ENCODE measurements at regions not wholly inside any gene's neighbourhood (a gene's known extent, or its start where the extent isn't known, plus 50 kb on each side); places are given as distances from the start of the nearest gene placed in this dataset.
A peak's percentile ranks its signal among the peaks of the same experiment; 100 is the strongest.

- DNase-seq (ENCODE audit: low read depth): peak; percentile 76
Observed at GRCh38 chr9:16202914-16203728, 650.3 kb downstream of the CCDC171 start.

- no peak for DNase-seq (ENCODE audit: low read depth)
Observed at GRCh38 chr9:16203729-16204573, 651.1 kb downstream of the CCDC171 start.

GRCh38 chr9:16205455-16205854 is 652.6 kb downstream of the CCDC171 start:
- no peak for DNase-seq (ENCODE audit: low read depth)

GRCh38 chr9:16206518-16206917 is 653.7 kb downstream of the CCDC171 start:
- DNase-seq (ENCODE audit: low read depth): no peak

DNA sequence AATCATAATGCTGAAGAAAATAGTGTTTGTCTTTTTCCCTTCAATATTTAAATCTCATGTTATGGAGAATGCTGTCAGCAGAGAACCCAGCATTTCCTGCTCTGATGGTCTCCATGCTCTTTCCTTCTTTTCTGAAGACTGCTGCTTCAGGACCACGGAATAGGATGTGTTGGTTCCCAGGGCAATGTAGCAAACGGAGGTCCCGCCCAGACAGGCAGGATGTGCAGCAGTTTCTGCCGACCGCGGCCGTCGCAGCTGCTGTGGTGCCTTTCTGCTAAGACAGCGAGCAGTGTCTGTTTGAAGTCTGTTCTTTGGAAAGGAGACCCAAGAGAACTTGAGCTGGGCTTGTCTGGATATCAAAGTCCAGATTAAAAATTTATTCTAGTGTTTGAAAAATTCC is 654.3 kb downstream of the CCDC171 start:
- peak; percentile 34 for DNase-seq (ENCODE audit: low read depth)

GRCh38 chr9:16210440-16210839 is 657.6 kb downstream of the CCDC171 start:
- DNase-seq (ENCODE audit: low read depth): no peak

GRCh38 chr9:16211946-16212345 is 658.5 kb downstream of the BNC2 start:
- no peak for DNase-seq (ENCODE audit: low read depth)

GRCh38 chr9:16213781-16214515 is 656.5 kb downstream of the BNC2 start:
- DNase-seq (ENCODE audit: low read depth): peak; percentile 95

DNA sequence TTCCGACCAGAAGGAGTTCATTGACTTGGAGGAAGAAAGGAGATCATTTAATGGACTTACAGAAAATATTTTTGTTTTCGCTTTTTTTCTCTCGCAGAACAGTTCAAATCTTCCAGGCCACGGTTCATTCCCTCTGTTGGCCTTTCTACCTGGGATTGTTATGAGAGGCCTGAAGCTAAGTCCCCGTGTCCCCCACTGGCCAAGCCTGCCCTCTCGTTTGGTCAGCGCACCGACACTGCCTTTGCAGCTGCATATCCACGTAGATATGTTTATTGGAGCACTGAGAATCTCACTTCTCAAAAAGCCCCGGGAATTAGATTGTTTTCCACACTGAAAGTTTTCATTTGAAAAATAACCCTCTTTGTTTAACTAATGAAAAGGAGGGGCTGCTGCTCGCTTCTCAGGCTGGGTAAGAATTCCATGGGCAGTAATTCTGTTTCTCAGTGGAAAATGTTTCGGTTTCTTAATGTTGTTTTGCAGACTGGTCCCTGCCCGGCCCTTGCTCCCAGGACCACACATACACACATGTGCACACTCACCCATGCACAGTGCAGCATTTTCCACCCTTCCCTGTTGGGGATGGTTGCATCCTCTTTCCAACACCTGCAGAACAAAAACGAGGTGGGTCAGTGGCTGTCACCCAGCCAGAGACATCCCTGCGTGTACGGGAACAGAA is 655.7 kb downstream of the BNC2 start:
- no peak for DNase-seq (ENCODE audit: low read depth)

GRCh38 chr9:16215353-16215680 is 655.2 kb downstream of the BNC2 start:
- DNase-seq (ENCODE audit: low read depth): no peak

DNA sequence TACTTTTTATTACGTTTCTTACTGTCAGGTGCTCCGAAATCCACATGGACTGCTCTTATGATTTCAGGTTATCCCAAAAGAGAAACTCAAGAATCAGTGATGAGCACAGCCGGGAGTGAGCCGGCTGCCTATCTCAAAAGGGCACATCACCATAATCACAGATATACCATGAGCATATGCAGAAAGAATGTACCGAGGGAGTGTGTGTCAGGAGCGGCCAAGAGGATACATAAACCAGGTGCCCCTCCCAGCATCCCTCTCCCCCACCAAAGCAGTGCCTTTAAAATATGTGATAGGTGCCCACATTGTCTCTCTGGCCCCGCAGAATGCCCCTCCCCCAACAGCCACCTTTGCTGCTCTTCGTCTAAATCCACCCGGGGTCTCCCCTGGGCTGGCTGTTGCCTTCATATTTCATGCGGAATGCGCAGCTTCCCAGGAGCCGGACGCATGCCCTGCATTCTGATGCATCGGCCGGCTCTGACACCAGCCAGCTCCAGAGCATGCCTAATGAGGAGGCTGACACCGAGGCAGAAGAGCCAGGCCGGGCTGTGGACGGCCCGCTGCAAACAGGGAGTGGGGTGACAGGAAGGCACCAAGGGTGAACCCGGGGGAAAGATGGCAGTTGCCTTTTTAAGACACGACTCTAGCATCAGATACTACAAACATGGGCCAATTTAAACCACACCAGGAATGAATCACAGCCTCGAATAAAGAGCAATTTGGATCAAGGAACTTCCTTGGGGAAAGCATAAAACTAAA is 652.3 kb downstream of the BNC2 start:
- no peak for DNase-seq (ENCODE audit: low read depth)

DNA sequence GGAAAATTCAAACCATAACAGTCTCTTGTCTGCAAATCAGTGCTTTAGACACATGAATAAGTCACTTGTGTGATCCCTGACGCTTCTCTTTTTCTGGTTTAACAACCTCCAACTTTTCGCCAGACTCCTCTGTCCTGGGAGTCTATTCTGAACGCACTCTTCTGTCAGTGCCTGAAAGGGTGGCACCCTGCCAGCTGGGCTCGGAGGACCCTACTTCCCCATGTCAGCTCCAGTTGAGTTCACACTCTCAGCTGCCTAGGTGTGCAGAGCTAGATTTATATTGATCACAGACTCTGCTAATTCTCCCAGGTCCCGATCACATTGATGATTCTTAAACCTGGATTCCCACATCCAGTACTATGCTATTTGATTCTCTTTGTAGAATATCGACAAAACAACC is 649.1 kb downstream of the BNC2 start:
- DNase-seq (ENCODE audit: low read depth): no peak

DNA sequence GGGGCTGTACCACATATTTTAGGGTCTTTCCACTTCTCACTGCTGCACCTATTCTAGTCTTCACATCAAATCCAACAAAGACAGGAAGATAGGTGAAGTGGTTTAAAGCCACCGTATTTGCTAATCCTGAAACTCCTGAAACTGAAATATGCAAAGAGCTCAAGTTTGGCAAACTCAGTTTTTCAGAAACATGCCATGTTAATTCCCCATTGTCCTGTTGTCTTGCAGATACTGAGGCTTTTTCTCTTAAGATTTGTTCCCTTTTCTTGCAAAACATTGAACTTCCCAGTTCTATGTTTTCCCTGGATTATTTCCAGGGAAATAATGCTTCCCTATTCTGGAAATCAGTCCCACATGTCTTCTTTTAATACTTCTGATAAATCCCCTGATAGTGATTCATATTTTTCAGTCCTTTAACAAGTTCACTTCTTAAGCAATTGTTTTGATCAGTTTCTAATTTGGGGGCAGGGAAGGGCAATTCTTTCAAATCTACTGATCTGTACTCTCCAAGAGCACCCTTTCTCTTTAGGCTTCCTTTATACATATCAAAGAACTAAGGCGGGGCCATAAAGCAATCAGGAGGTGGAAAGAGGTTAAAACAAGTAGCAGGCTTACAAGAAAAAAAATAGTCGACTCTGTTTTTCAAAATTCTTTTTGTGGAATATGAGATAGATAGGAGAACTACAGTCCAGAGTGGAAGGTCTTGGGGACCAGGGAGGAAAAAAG is 648.5 kb downstream of the BNC2 start:
- DNase-seq (ENCODE audit: low read depth): peak; percentile 69

GRCh38 chr9:16223074-16223871 is 647.2 kb downstream of the BNC2 start:
- DNase-seq (ENCODE audit: low read depth): no peak

GRCh38 chr9:16230731-16231130 is 639.7 kb downstream of the BNC2 start:
- no peak for DNase-seq (ENCODE audit: low read depth)

DNA sequence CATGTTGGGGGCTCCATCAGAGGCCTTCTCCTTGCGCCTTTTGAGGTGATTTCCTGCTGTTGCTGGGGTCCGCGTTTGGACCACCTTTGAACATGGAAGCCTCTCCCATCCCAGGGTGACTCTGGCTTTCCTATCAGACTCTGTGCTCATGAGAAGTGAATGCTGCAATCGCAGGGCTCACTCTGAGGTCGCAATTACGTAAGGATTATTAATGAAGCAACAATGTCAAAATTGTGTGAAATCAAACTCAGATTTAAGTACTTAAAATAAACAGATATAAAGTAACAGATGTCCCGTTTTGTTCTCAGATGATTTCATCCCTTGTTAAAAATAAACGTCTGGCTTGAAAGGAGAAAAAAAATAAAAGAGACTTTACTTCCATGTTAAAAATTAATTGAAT is 634.2 kb downstream of the BNC2 start:
- DNase-seq (ENCODE audit: low read depth): peak; percentile 94

GRCh38 chr9:16236882-16237281 is 633.6 kb downstream of the BNC2 start:
- DNase-seq (ENCODE audit: low read depth): peak; percentile 20

DNA sequence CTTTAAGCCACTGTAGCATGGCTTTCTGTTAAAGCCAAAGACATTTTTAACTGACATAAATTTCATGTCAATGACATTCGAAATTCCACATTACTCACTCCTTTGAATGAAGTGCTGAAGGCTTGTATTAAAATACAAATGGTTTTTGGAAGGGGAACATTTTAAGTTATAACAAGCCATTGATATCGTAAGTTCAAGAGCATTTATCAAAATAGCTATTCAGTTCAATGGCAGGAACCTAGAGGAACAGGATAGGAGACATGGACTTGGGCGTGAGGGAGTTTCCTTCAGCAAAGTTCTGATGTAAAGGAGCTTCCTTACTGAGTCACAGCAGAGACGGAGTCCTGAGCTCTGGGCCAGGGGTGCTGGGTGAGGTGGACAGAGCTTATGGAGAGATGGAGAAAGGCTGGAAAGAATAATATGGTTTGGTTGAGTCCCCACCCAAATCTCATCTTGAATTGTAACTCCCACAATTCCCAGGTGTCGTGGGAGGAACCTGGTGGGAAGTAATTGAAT is 631.8 kb downstream of the BNC2 start:
- DNase-seq (ENCODE audit: low read depth): no peak

DNA sequence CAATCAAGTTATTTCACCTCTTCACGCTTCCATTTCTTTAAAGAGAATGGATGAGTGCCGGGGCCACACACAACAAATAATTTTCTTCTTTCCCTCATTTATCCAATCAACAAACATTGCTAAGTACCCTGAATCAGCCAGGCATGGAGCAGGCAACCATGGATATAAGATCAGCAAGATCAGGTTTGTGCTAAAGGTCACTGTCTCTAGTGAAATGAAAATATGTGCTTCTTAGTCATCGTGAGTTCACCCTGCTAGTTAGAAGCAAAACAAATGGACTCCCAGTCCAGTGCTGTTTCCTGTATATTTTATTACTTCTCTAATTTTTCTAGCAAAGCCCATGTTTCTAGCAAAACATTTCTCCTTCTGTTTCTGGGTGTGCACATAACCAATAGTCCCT is 629.2 kb downstream of the BNC2 start:
- DNase-seq (ENCODE audit: low read depth): peak; percentile 55

GRCh38 chr9:16243798-16244197 is 626.7 kb downstream of the BNC2 start:
- DNase-seq (ENCODE audit: low read depth): no peak
